ENCODE measurements at regions not wholly inside any gene's neighbourhood (a gene's known extent, or its start where the extent isn't known, plus 50 kb on each side); places are given as distances from the start of the nearest gene placed in this dataset.

- ATAC-seq, result no peak
- intact Hi-C loops (cut with DNase I), result no loop called here
- 52 to 84% methylated on average over 2 of the region's 2 CpGs for WGBS, 2 donors
- TF ChIP-seq, protein P1, sequence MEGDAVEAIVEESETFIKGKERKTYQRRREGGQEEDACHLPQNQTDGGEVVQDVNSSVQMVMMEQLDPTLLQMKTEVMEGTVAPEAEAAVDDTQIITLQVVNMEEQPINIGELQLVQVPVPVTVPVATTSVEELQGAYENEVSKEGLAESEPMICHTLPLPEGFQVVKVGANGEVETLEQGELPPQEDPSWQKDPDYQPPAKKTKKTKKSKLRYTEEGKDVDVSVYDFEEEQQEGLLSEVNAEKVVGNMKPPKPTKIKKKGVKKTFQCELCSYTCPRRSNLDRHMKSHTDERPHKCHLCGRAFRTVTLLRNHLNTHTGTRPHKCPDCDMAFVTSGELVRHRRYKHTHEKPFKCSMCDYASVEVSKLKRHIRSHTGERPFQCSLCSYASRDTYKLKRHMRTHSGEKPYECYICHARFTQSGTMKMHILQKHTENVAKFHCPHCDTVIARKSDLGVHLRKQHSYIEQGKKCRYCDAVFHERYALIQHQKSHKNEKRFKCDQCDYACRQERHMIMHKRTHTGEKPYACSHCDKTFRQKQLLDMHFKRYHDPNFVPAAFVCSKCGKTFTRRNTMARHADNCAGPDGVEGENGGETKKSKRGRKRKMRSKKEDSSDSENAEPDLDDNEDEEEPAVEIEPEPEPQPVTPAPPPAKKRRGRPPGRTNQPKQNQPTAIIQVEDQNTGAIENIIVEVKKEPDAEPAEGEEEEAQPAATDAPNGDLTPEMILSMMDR (IDR thresholded peaks at IDR 0.05), result no peak
- no peaks in the 10 kb centered on the region for H3K9me3 ChIP-seq
- no peaks in the 10 kb centered on the region for H3K36me3 ChIP-seq
- no peaks in the 10 kb centered on the region for H3K27me3 ChIP-seq
- no peak overlapping the region for H3K4me3 ChIP-seq
- FAIRE-seq, result no peak
- no peak overlapping the region for H3K27ac ChIP-seq
- DNase-seq, result no peak
- no peaks in the 10 kb centered on the region for H3K4me1 ChIP-seq
Observed at GRCh38 chrX:39333451-39333850, 532.2 kb downstream of the MID1IP1 start.

DNA sequence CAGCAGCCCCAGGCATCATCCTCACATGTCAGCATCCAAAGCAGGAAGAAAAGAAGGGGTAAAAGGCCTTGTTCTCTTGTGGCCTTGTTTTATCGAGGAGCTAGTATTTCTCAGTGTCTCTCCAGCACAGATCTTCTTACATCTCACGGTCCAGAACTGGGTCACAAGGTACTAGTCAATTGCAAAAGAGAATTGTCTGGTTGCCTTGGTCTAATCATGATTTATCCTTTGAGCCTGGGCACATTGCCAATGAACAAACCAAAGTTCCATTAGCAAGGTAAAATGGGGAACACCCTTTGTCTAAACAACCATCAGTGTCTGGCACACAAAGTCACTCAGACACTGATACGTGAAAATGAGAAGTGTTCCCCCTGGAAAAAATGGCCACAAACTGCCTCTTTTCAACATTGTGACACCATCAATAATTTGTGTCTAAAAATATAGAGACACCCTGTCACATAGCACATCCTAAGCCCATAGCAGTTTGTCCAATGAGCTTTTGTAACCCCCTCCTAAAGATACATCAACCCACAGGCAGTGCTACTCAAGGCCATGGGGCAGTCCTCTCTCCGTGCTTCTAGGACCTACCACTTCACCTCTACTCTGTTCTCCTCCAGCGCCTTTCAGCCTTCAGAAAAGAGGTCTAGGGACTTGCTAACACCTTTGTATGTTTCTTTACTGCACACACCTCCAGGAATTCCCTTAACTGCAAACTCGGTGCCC lies 534.4 kb downstream of the MID1IP1 start:
- intact Hi-C loops (cut with DNase I), result no loop called here
- DNase-seq (no peak), FAIRE-seq (no peak), ATAC-seq (peak in 2 of 4 donors; percentile 37)
- Histone ChIP-seq H3K4me1 (no peaks in the 10 kb centered on the region), H3K27me3 (peaks cover 0 to 4% (median 0%) of the 10 kb centered on the region in 4 donors), H3K9me3 (no peaks in the 10 kb centered on the region), H3K36me3 (no peaks in the 10 kb centered on the region), H3K4me3 (no peak overlapping the region), H3K27ac (no peak overlapping the region)
- TF ChIP-seq, protein P1 (IDR thresholded peaks at IDR 0.05), result no peak
- WGBS, 2 donors, result 61 to 74% methylated on average over 6 of the region's 6 CpGs

DNA sequence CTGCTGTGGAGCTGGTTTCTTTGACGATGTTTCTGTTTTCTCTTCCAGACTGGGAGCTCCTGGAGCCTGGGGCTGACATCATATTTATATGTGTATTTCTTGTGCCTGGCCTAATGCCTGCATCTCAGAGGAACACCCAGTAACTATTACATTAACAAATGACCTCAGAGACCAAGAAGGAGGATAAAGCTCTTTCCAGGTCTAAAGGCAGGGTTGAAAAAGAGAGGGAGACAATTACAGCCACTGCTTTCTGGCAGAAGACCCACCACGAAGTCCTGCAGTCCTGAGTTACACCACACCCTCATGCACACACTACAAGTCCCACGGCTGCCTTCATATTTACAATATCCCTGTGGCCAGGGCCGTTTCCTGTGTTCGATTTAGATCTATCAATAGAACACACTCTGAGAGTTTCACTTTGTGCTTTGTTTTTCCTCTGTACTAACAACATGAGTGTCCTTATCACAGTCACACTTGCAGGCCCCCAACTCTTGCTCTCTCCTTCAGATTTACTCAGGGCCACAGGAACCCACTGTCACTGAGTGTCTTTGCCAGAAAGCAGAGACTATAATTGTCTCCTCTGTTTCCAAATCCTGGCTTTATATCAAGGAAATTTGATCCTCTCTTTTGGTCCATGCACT lies 535.5 kb downstream of the MID1IP1 start:
- H3K36me3 ChIP-seq, result no peaks in the 10 kb centered on the region
- H3K4me1 ChIP-seq, result no peaks in the 10 kb centered on the region
- TF ChIP-seq, protein P1 (IDR thresholded peaks at IDR 0.05), result no peak
- intact Hi-C loops (cut with DNase I), result no loop called here
- peak overlapping the region in 2 of 4 donors; percentile 30 to 41 for H3K27ac ChIP-seq
- H3K4me3 ChIP-seq, result no peak overlapping the region
- ATAC-seq, result peak in 3 of 4 donors; percentile 50 to 56 (median 56)
- peak; percentile 93 for FAIRE-seq
- no peak for DNase-seq
- peaks cover 0 to 4% (median under 1%) of the 10 kb centered on the region in 4 donors for H3K27me3 ChIP-seq
- 13 to 25% methylated on average over 5 of the region's 5 CpGs for WGBS, 2 donors
- no peaks in the 10 kb centered on the region for H3K9me3 ChIP-seq

DNA sequence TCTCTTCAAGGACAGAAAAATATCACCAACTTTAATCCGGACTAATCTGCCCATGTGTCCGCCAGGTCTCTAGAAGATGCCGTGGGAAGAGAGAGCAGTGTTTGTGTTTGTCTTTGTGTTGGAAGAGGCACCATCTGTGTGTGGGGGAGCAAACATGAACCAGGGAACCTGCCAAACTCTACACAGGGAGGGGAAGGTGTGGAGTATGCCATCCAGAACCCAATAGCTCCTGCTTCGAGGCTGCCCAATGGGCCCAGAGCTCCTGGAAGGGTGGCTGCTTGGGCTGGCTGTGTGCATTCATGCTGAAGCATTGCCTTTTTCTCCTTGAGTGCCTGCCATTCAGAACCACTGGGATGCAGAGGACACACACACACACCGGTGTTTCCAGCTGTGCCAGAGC lies 536.2 kb downstream of the MID1IP1 start:
- H3K36me3 ChIP-seq, result no peaks in the 10 kb centered on the region
- H3K4me1 ChIP-seq, result no peaks in the 10 kb centered on the region
- ATAC-seq, result peak in 1 of 4 donors; percentile 34
- intact Hi-C loops (cut with DNase I), result no loop called here
- no peak overlapping the region for H3K27ac ChIP-seq
- peaks cover 0 to 8% (median 2%) of the 10 kb centered on the region in 4 donors for H3K27me3 ChIP-seq
- H3K4me3 ChIP-seq, result no peak overlapping the region
- H3K9me3 ChIP-seq, result no peaks in the 10 kb centered on the region
- no peak for DNase-seq
- FAIRE-seq, result no peak
- 37 to 69% methylated on average over 5 of the region's 5 CpGs for WGBS, 2 donors
- TF ChIP-seq, protein P1 (IDR thresholded peaks at IDR 0.05), result no peak

- Histone ChIP-seq H3K4me3 (no peak overlapping the region), H3K4me1 (no peaks in the 10 kb centered on the region), H3K27me3 (peaks cover 0 to 8% (median 2%) of the 10 kb centered on the region in 4 donors), H3K27ac (no peak overlapping the region), H3K9me3 (no peaks in the 10 kb centered on the region), H3K36me3 (no peaks in the 10 kb centered on the region)
- no peak for ATAC-seq
- intact Hi-C loops (cut with DNase I), result no loop called here
- DNase-seq, result no peak
- TF ChIP-seq, protein P1 (IDR thresholded peaks at IDR 0.05), result no peak
- WGBS, 2 donors, result 69 to 96% methylated on average over 2 of the region's 2 CpGs
- FAIRE-seq, result no peak
Observed at GRCh38 chrX:39338583-39338982, 537.3 kb downstream of the MID1IP1 start.
